ENCODE measurements at regions not wholly inside any gene's neighbourhood (a gene's known extent, or its start where the extent isn't known, plus 50 kb on each side); places are given as distances from the start of the nearest gene placed in this dataset.

GRCh38 chr15:46671336-46671735 is 1036.5 kb downstream of the SQOR start:
- Histone ChIP-seq H3K27me3 (ENCODE audit: insufficient read depth, low read length) (no peaks in the 10 kb centered on the region), H3K27ac (ENCODE audit: low read depth, low read length) (no peak overlapping the region), H4K20me1 (ENCODE audit: insufficient read depth) (no peaks in the 10 kb centered on the region; the same call in 1 of the 2 replicates), H3K9me3 (ENCODE audit: control insufficient read depth in 1 of 2, insufficient read depth in 1 of 2, low read depth in 1 of 2, low read length in 2 of 2) (peaks cover 24 to 26% of the 10 kb centered on the region in 2 experiments; a peak in 3 of 4 replicates), H3K9ac (ENCODE audit: low read length) (no peak overlapping the region), H3K4me2 (ENCODE audit: low read length) (no peak overlapping the region), H3K36me3 (ENCODE audit: control insufficient read depth in 1 of 2, insufficient read depth in 2 of 2, low read length in 2 of 2) (no peaks in the 10 kb centered on the region), H3K4me1 (ENCODE audit: control insufficient read depth in 1 of 2, insufficient read depth in 2 of 2, low read length in 2 of 2) (no peaks in the 10 kb centered on the region), H3K79me2 (ENCODE audit: insufficient read depth, low read length) (no peaks in the 10 kb centered on the region), H3K9me2 (ENCODE audit: insufficient read depth) (no peaks in the 10 kb centered on the region), H2AFZ (ENCODE audit: low read depth, low read length, poor library complexity, severe bottlenecking) (no peak overlapping the region), H3K4me3 (replicated peaks in 1 of 2; ENCODE audit: low read depth in 1 of 2, low read length in 2 of 2) (no peak overlapping the region)
- no TSS peak for BruUV-seq (replicated peaks)
- ChIA-PET POLR2A (no interaction called here), CTCF (no interaction called here), RAD21 (ENCODE audit: low non-redundant PET in 1 of 2, low total read pairs in 2 of 2, uncharacterized antibody in 2 of 2, unreplicated experiment in 2 of 2) (no interaction called here)
- TF ChIP-seq FOSL1 (IDR thresholded peaks at IDR 0.05; ENCODE audit: low read depth): no peak
- TF ChIP-seq SRF (IDR thresholded peaks at IDR 0.05; ENCODE audit: low read depth): no peak
- TF ChIP-seq ZBTB33 (IDR thresholded peaks at IDR 0.05; ENCODE audit: extremely low read depth, insufficient replicate concordance, low read length): no peak
- TF ChIP-seq ATF3 (IDR thresholded peaks at IDR 0.05): no peak
- TF ChIP-seq POLR2A (IDR thresholded peaks at IDR 0.05; ENCODE audit: borderline replicate concordance, extremely low read depth, insufficient read depth, insufficient read length): no peak
- no peak for TF ChIP-seq ZNF274 (IDR thresholded peaks at IDR 0.05; ENCODE audit: low read depth, low read length)
- TF ChIP-seq REST (IDR thresholded peaks at IDR 0.05; ENCODE audit: low read depth): no peak
- TF ChIP-seq TCF7L2 (IDR thresholded peaks at IDR 0.05; ENCODE audit: borderline replicate concordance, extremely low read depth, insufficient read depth, insufficient read length): no peak
- no peak for TF ChIP-seq SIN3A (IDR thresholded peaks at IDR 0.05; ENCODE audit: low read depth)
- TF ChIP-seq EGR1 (IDR thresholded peaks at IDR 0.05; ENCODE audit: low read depth): no peak
- no peak for TF ChIP-seq YY1 (IDR thresholded peaks at IDR 0.05; ENCODE audit: extremely low read depth, insufficient replicate concordance, low read depth, low read length)
- TF ChIP-seq EZH2phosphoT487 (IDR thresholded peaks at IDR 0.05; ENCODE audit: borderline replicate concordance): no peak
- no peak for TF ChIP-seq EZH2 (IDR thresholded peaks at IDR 0.05)
- no peak for TF ChIP-seq CTCF (IDR thresholded peaks at IDR 0.05 in 2 of 3, conservative IDR thresholded peaks at IDR 0.05 in 1 of 3; ENCODE audit: borderline replicate concordance in 1 of 3, insufficient read depth in 1 of 3, low read depth in 2 of 3, low read length in 2 of 3)
- no peak for TF ChIP-seq CEBPB (IDR thresholded peaks at IDR 0.05; ENCODE audit: low read depth)
- no peak for TF ChIP-seq SP1 (IDR thresholded peaks at IDR 0.05; ENCODE audit: low read depth)
- no peak for TF ChIP-seq ELF1 (IDR thresholded peaks at IDR 0.05; ENCODE audit: borderline replicate concordance, low read depth)
- no peak for TF ChIP-seq ZFX (IDR thresholded peaks at IDR 0.05)
- TF ChIP-seq RAD21 (IDR thresholded peaks at IDR 0.05; ENCODE audit: low read depth): no peak
- intact Hi-C loops (cut with micrococcal nuclease): no loop called here
- DNase-seq (ENCODE audit: low read depth, low spot score) (no peak), ATAC-seq (no peak)

Data from HCT116 (cell line).